Ascending aorta (tissue), 2 donors: ENCODE measurements at regions not wholly inside any gene's neighbourhood (a gene's known extent, or its start where the extent isn't known, plus 50 kb on each side); places are given as distances from the start of the nearest gene placed in this dataset.

ENCODE experiments used
- DNase-seq, 2 donors: peaks; one replicate each; pipeline ENCODE4 v3.0.0-alpha.2; 2019; ENCODE audit warnings: low spot score in 2 of 2
- H3K27ac ChIP-seq, 2 donors: fragments of 200-600 bp; sonication (generic); one replicate each; pipeline ENCODE4 v1.5.1; 2016 to 2017; ENCODE audit warnings: mild to moderate bottlenecking in 1 of 2
- H3K27me3 ChIP-seq: fragments of 200-600 bp; sonication (generic); one replicate; pipeline ENCODE4 v1.5.1; 2017
- H3K36me3 ChIP-seq, 2 donors: fragments of 200-600 bp; sonication (generic); one replicate each; pipeline ENCODE4 v1.5.1; 2016
- H3K4me1 ChIP-seq, 2 donors: fragments of 200-600 bp; sonication (generic); one replicate each; pipeline ENCODE4 v1.5.1; 2016 to 2017; ENCODE audit warnings: mild to moderate bottlenecking in 1 of 2
- H3K4me3 ChIP-seq, 2 donors: fragments of 200-600 bp; sonication (generic); one replicate each; pipeline ENCODE4 v1.5.1; 2016 to 2017; ENCODE audit warnings: mild to moderate bottlenecking in 1 of 2
- H3K9me3 ChIP-seq, 2 donors: fragments of 200-600 bp; sonication (generic); one replicate each; pipeline ENCODE4 v1.5.1; 2016
- CTCF ChIP-seq, 3 experiments: fragments of 200-600 bp in 2 of 3; fragments of 450-650 bp in 1 of 3; sonication (generic) in 2 of 3; IDR thresholded peaks; one replicate each; pipeline ENCODE4 v1.5.1; 2016 to 2019; ENCODE audit warnings: antibody characterized with exemption in 3 of 3, mild to moderate bottlenecking in 1 of 3, moderate library complexity in 1 of 3
- intact Hi-C: fragments of 100-400 bp; cut with DNase I; formaldehyde crosslinking; loops from one replicate; pipeline ENCODE4 v1.15.1; 2023

GRCh38 chr5:15334551-15335266 is 165.3 kb upstream of the FBXL7 start:
- Histone ChIP-seq H3K4me3 (no peak overlapping the region), H3K4me1 (no peaks in the 10 kb centered on the region), H3K27ac (no peak overlapping the region), H3K36me3 (no peaks in the 10 kb centered on the region), H3K9me3 (no peaks in the 10 kb centered on the region), H3K27me3 (no peaks in the 10 kb centered on the region)
- no peak for TF ChIP-seq CTCF (IDR thresholded peaks at IDR 0.05)
- DNase-seq: no peak
- intact Hi-C loops: no loop called here

GRCh38 chr5:15333091-15333490 is 166.9 kb upstream of the FBXL7 start:
- Histone ChIP-seq H3K4me3 (no peak overlapping the region), H3K27me3 (no peaks in the 10 kb centered on the region), H3K4me1 (no peaks in the 10 kb centered on the region), H3K36me3 (no peaks in the 10 kb centered on the region), H3K27ac (no peak overlapping the region), H3K9me3 (no peaks in the 10 kb centered on the region)
- intact Hi-C loops: no loop called here
- no peak for TF ChIP-seq CTCF (IDR thresholded peaks at IDR 0.05)
- DNase-seq: no peak

GRCh38 chr5:15326932-15327331 is 173.0 kb upstream of the FBXL7 start:
- Histone ChIP-seq H3K27ac (no peak overlapping the region), H3K27me3 (no peaks in the 10 kb centered on the region), H3K9me3 (no peaks in the 10 kb centered on the region), H3K4me3 (no peak overlapping the region), H3K4me1 (no peaks in the 10 kb centered on the region), H3K36me3 (no peaks in the 10 kb centered on the region)
- no peak for TF ChIP-seq CTCF (IDR thresholded peaks at IDR 0.05)
- intact Hi-C loops: no loop called here
- no peak for DNase-seq

DNA sequence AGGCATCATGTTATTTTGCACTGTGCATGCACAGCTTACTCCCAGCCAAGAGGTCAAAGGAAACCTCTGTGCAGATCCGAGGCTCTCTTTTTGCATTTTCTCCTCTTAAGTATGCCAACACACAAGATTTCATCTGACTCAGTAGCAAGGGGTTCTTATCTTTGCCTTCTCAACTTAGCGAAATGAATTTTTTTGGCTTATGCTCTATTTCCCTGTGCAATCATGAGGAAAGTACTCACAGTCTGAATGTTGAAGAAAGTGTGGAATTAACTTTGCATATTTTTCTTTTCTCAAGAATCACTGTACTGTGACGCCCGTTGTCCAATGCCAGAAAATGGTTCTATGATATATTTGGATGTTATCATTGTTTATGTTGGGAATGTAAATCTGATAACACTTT is 173.5 kb upstream of the FBXL7 start:
- H3K36me3 ChIP-seq: no peaks in the 10 kb centered on the region
- no peak for DNase-seq
- no peak overlapping the region for H3K27ac ChIP-seq
- H3K27me3 ChIP-seq: no peaks in the 10 kb centered on the region
- intact Hi-C loops: no loop called here
- no peaks in the 10 kb centered on the region for H3K9me3 ChIP-seq
- H3K4me3 ChIP-seq: no peak overlapping the region
- H3K4me1 ChIP-seq: no peaks in the 10 kb centered on the region
- TF ChIP-seq CTCF (IDR thresholded peaks at IDR 0.05): no peak

DNA sequence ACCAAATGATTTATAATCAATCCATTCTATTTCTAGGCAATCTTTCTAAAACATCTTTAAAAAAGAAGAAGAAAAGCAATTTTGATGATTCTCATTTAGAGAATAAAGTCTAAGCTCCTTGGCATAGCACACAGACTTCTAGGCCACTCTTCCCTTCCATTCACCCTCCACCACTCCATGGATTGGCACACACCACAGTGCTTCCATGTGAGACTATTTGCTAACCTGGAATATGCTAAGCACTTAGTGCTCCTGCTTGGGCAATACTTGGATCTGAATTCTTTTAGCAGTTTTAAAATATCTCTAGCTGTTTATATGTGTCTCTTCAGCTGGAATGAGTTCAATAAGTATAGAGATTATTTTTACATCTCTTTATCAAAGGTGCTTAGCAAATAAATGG is 177.6 kb upstream of the FBXL7 start:
- H3K9me3 ChIP-seq: no peaks in the 10 kb centered on the region
- H3K27me3 ChIP-seq: no peaks in the 10 kb centered on the region
- H3K4me3 ChIP-seq: no peak overlapping the region
- no peak for DNase-seq
- no peaks in the 10 kb centered on the region for H3K36me3 ChIP-seq
- peaks cover 0 to 5% of the 10 kb centered on the region in 2 donors for H3K4me1 ChIP-seq
- no peak for TF ChIP-seq CTCF (IDR thresholded peaks at IDR 0.05)
- intact Hi-C loops: no loop called here
- H3K27ac ChIP-seq: no peak overlapping the region

DNA sequence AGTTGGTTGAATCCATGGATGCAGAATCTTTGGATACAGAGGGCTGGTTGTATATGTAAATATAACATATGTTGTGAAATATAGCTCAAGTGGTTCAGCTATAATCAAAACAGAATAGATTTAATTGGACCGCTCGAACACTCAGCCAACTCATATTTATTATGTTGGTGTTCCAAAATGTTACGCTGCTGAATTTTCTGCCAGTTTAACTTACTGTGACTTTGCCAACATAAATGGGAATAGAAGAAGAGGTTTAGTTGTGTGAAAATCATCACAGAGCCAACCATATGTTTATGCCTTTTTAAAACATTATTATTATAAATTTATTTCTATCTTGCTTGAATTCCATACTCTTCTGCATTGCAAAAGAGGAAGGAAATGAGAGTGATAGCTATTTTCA is 178.2 kb upstream of the FBXL7 start:
- no peak for TF ChIP-seq CTCF (IDR thresholded peaks at IDR 0.05)
- Histone ChIP-seq H3K27me3 (no peaks in the 10 kb centered on the region), H3K4me3 (no peak overlapping the region), H3K9me3 (no peaks in the 10 kb centered on the region), H3K27ac (no peak overlapping the region), H3K4me1 (peaks cover 0 to 5% of the 10 kb centered on the region in 2 donors), H3K36me3 (no peaks in the 10 kb centered on the region)
- intact Hi-C loops: no loop called here
- DNase-seq: no peak
